ENCODE measurements at regions not wholly inside any gene's neighbourhood (a gene's known extent, or its start where the extent isn't known, plus 50 kb on each side); places are given as distances from the start of the nearest gene placed in this dataset.

GRCh38 chr1:8113262-8114220 lies 87.4 kb upstream of the ERRFI1 start:
- no peak overlapping the region for H3K4me3 ChIP-seq (ENCODE audit: insufficient read depth, low read length, poor library complexity, severe bottlenecking)
- no peaks in the 10 kb centered on the region for H3K27me3 ChIP-seq (ENCODE audit: low read length)
- H3K4me2 ChIP-seq (ENCODE audit: low read depth, low read length, poor library complexity, severe bottlenecking): no peak overlapping the region
- H3K79me2 ChIP-seq (ENCODE audit: insufficient read depth, low read length): no peaks in the 10 kb centered on the region
- no peak overlapping the region for H3K27ac ChIP-seq (ENCODE audit: low read depth, low read length)
- H3K36me3 ChIP-seq (ENCODE audit: low read length): no peaks in the 10 kb centered on the region
- H3K9ac ChIP-seq (ENCODE audit: low read length): no peak overlapping the region
- no peak for TF ChIP-seq EZH2phosphoT487 (conservative IDR thresholded peaks at IDR 0.05; ENCODE audit: low read length)
- no peaks in the 10 kb centered on the region for H4K20me1 ChIP-seq (ENCODE audit: low read depth, low read length)
- H2AFZ ChIP-seq (ENCODE audit: low read depth, low read length, severe bottlenecking): no peak overlapping the region
- H3K9me3 ChIP-seq (ENCODE audit: insufficient read depth, low read length): no peaks in the 10 kb centered on the region
- H3K9me2 ChIP-seq (replicated peaks; ENCODE audit: insufficient read depth, low read length): no peaks in the 10 kb centered on the region
- H3F3A ChIP-seq (ENCODE audit: insufficient read depth): no peaks in the 10 kb centered on the region

- H3F3A ChIP-seq (ENCODE audit: insufficient read depth): no peaks in the 10 kb centered on the region
- no peaks in the 10 kb centered on the region for H3K27me3 ChIP-seq (ENCODE audit: low read length)
- H3K9me2 ChIP-seq (replicated peaks; ENCODE audit: insufficient read depth, low read length): no peaks in the 10 kb centered on the region
- H3K36me3 ChIP-seq (ENCODE audit: low read length): no peaks in the 10 kb centered on the region
- H2AFZ ChIP-seq (ENCODE audit: low read depth, low read length, severe bottlenecking): no peak overlapping the region
- H3K27ac ChIP-seq (ENCODE audit: low read depth, low read length): no peak overlapping the region
- H4K20me1 ChIP-seq (ENCODE audit: low read depth, low read length): no peaks in the 10 kb centered on the region
- H3K9ac ChIP-seq (ENCODE audit: low read length): no peak overlapping the region
- no peaks in the 10 kb centered on the region for H3K79me2 ChIP-seq (ENCODE audit: insufficient read depth, low read length)
- no peak overlapping the region for H3K4me2 ChIP-seq (ENCODE audit: low read depth, low read length, poor library complexity, severe bottlenecking)
- TF ChIP-seq CTCF (IDR thresholded peaks at IDR 0.05; ENCODE audit: insufficient read depth, low read length, poor library complexity, severe bottlenecking): no peak
- TF ChIP-seq EZH2phosphoT487 (conservative IDR thresholded peaks at IDR 0.05; ENCODE audit: low read length): no peak
- H3K4me3 ChIP-seq (ENCODE audit: insufficient read depth, low read length, poor library complexity, severe bottlenecking): no peak overlapping the region
- no peaks in the 10 kb centered on the region for H3K9me3 ChIP-seq (ENCODE audit: insufficient read depth, low read length)
Observed at GRCh38 chr1:8112611-8113261, 86.6 kb upstream of the ERRFI1 start.

- H3K9me2 ChIP-seq (replicated peaks; ENCODE audit: insufficient read depth, low read length): no peaks in the 10 kb centered on the region
- H3K4me2 ChIP-seq (ENCODE audit: low read depth, low read length, poor library complexity, severe bottlenecking): no peak overlapping the region
- TF ChIP-seq EZH2phosphoT487 (conservative IDR thresholded peaks at IDR 0.05; ENCODE audit: low read length) (no peak), CTCF (IDR thresholded peaks at IDR 0.05; ENCODE audit: insufficient read depth, low read length, poor library complexity, severe bottlenecking) (no peak)
- no peak overlapping the region for H3K4me3 ChIP-seq (ENCODE audit: insufficient read depth, low read length, poor library complexity, severe bottlenecking)
- H3K27me3 ChIP-seq (ENCODE audit: low read length): no peaks in the 10 kb centered on the region
- no peaks in the 10 kb centered on the region for H4K20me1 ChIP-seq (ENCODE audit: low read depth, low read length)
- no peaks in the 10 kb centered on the region for H3K9me3 ChIP-seq (ENCODE audit: insufficient read depth, low read length)
- H2AFZ ChIP-seq (ENCODE audit: low read depth, low read length, severe bottlenecking): no peak overlapping the region
- no peaks in the 10 kb centered on the region for H3K79me2 ChIP-seq (ENCODE audit: insufficient read depth, low read length)
- no peaks in the 10 kb centered on the region for H3K36me3 ChIP-seq (ENCODE audit: low read length)
- H3K27ac ChIP-seq (ENCODE audit: low read depth, low read length): no peak overlapping the region
- H3K9ac ChIP-seq (ENCODE audit: low read length): no peak overlapping the region
- H3F3A ChIP-seq (ENCODE audit: insufficient read depth): no peaks in the 10 kb centered on the region
Observed at GRCh38 chr1:8111560-8111959, 85.5 kb upstream of the ERRFI1 start.

GRCh38 chr1:8109216-8109615 lies 83.1 kb upstream of the ERRFI1 start:
- Histone ChIP-seq H3K27ac (ENCODE audit: low read depth, low read length) (no peak overlapping the region), H4K20me1 (ENCODE audit: low read depth, low read length) (no peaks in the 10 kb centered on the region), H3K9me2 (replicated peaks; ENCODE audit: insufficient read depth, low read length) (no peaks in the 10 kb centered on the region), H3K4me2 (ENCODE audit: low read depth, low read length, poor library complexity, severe bottlenecking) (no peak overlapping the region), H2AFZ (ENCODE audit: low read depth, low read length, severe bottlenecking) (no peak overlapping the region), H3K9me3 (ENCODE audit: insufficient read depth, low read length) (no peaks in the 10 kb centered on the region), H3K79me2 (ENCODE audit: insufficient read depth, low read length) (no peaks in the 10 kb centered on the region), H3K4me3 (ENCODE audit: insufficient read depth, low read length, poor library complexity, severe bottlenecking) (no peak overlapping the region), H3K9ac (ENCODE audit: low read length) (no peak overlapping the region), H3K36me3 (ENCODE audit: low read length) (no peaks in the 10 kb centered on the region), H3K27me3 (ENCODE audit: low read length) (no peaks in the 10 kb centered on the region), H3F3A (ENCODE audit: insufficient read depth) (no peaks in the 10 kb centered on the region)
- TF ChIP-seq CTCF (IDR thresholded peaks at IDR 0.05; ENCODE audit: insufficient read depth, low read length, poor library complexity, severe bottlenecking) (no peak), EZH2phosphoT487 (conservative IDR thresholded peaks at IDR 0.05; ENCODE audit: low read length) (no peak)
